ENCODE measurements at regions not wholly inside any gene's neighbourhood (a gene's known extent, or its start where the extent isn't known, plus 50 kb on each side); places are given as distances from the start of the nearest gene placed in this dataset.

DNA sequence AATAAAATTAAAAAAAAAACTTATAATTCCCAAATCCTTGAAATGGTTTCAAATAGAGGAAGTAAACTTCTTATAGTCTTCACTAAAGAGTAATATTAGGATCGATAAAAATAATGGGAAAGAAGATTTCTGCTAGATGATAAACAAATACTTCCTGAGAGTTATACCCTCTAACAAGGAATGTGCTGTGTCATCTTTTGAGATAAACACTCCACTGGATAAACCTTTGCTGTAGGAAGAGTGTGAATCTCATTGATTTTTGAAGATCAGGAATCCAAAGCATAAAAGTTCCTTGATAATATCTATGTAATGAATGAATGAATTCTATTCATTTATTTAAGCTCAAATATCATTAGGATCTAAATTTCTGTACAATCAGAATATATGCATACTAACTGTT is 161.0 kb upstream of the GBE1 start:
- no peak for DNase-seq (ENCODE audit: low read depth, low spot score)
- no peaks in the 10 kb centered on the region for H3K9me3 ChIP-seq (ENCODE audit: low read depth, low read length)
- H3K27ac ChIP-seq: peak overlapping the region; percentile 57; the same call in 1 of the 2 replicates
- H3K4me3 ChIP-seq: no peak overlapping the region
- TF ChIP-seq EZH2 (IDR thresholded peaks at IDR 0.05) (no peak), POLR2AphosphoS5 (IDR thresholded peaks at IDR 0.05; ENCODE audit: borderline replicate concordance, low read depth, low read length) (no peak), FOXP2 (optimal IDR thresholded peaks at IDR 0.05; ENCODE audit: control extremely low read depth, extremely low read length, insufficient read depth) (no peak)
- no peaks in the 10 kb centered on the region for H3K36me3 ChIP-seq (ENCODE audit: insufficient read depth, low read length)
- H3K9ac ChIP-seq (ENCODE audit: insufficient read length): no peak overlapping the region

DNA sequence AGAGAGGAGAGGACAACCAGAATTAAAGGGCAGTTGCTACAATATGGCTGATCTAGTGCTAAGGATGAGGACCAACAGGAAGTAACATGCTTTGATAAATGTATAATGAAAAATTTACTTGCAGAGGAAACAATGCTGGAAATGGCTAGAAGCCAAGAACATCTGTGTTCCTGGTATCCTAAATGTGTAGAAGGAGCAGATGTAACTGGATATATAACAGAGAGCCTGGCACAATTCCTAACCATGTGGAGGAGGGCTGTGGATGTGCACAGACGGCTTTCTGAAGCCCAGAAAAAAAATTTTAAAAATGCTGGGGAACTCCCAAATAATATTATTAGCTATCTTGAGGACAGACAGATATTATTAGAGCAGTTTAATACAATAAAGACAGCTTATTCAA is 159.4 kb upstream of the GBE1 start:
- no peaks in the 10 kb centered on the region for H3K9me3 ChIP-seq (ENCODE audit: low read depth, low read length)
- no peaks in the 10 kb centered on the region for H3K36me3 ChIP-seq (ENCODE audit: insufficient read depth, low read length)
- H3K4me3 ChIP-seq: no peak overlapping the region
- no peak for TF ChIP-seq FOXP2 (optimal IDR thresholded peaks at IDR 0.05; ENCODE audit: control extremely low read depth, extremely low read length, insufficient read depth)
- no peak for TF ChIP-seq POLR2AphosphoS5 (IDR thresholded peaks at IDR 0.05; ENCODE audit: borderline replicate concordance, low read depth, low read length)
- TF ChIP-seq EZH2 (IDR thresholded peaks at IDR 0.05): no peak
- H3K9ac ChIP-seq (ENCODE audit: insufficient read length): no peak overlapping the region
- DNase-seq (ENCODE audit: low read depth, low spot score): no peak
- H3K27ac ChIP-seq: peak overlapping the region; percentile 73

DNA sequence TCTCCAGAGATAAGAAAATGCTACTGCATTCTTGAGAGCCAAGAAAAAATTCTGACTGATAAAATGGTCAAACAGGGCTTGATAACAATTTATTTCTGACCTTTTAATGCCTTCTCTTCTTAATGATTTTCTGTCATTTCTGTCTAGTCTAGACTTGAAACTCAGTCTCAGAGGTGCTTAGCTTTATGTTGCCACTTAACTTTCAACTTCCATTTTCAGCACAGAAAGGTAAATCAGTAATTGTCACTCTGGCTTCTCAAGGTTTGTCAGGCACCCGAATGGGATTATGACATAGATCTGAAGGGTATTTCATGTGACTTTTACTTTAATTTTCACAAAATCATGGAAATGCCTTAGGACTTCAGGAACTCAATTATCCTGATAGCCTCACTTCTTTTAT is 155.4 kb upstream of the GBE1 start:
- Histone ChIP-seq H3K9ac (ENCODE audit: insufficient read length) (no peak overlapping the region), H3K36me3 (ENCODE audit: insufficient read depth, low read length) (no peaks in the 10 kb centered on the region), H3K27ac (no peak overlapping the region), H3K9me3 (ENCODE audit: low read depth, low read length) (no peaks in the 10 kb centered on the region), H3K4me3 (no peak overlapping the region)
- DNase-seq (ENCODE audit: low read depth, low spot score): no peak
- TF ChIP-seq FOXP2 (optimal IDR thresholded peaks at IDR 0.05; ENCODE audit: control extremely low read depth, extremely low read length, insufficient read depth) (no peak), EZH2 (IDR thresholded peaks at IDR 0.05) (no peak), POLR2AphosphoS5 (IDR thresholded peaks at IDR 0.05; ENCODE audit: borderline replicate concordance, low read depth, low read length) (no peak)

DNA sequence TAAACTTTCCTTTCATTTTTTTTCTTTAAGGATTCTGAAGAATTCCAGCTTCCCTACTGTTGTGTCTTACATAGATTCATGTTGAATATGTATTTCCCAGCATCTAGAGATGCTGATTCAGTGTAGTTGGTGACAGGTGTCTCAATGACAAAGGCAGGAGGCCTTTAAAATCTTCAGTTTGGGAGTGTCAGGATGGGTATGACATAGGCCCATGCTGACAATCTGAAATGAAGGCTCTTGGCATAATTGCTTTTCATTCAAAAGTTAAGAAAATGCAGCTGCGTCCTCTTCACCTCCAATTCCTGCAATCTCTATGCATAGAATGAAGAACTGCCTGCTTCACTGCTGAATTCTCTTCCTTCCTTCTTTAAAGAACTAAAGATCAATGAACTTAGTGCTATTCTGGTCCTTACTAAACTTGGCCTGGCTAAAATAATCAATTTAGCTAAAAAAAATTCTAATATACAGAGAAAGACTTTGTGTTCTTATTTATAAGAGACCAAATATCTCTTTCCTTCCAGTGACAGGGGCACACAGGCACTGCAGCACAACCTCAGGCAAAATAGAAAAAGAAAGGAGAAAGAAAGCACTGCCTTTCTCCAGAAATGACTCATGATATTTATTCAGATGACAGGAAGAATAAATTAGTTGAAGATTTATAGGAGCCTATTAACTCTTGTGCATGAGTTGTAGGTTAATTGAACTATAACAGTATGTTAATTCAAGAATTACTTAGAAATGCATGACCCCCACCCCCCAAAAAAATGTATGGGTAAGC is 152.6 kb upstream of the GBE1 start:
- Histone ChIP-seq H3K36me3 (ENCODE audit: insufficient read depth, low read length) (no peaks in the 10 kb centered on the region), H3K9ac (ENCODE audit: insufficient read length) (no peak overlapping the region), H3K27ac (peak overlapping the region; percentile 62; the same call in 1 of the 2 replicates), H3K9me3 (ENCODE audit: low read depth, low read length) (no peaks in the 10 kb centered on the region), H3K4me3 (peak overlapping the region; percentile 36)
- no peak for TF ChIP-seq FOXP2 (optimal IDR thresholded peaks at IDR 0.05; ENCODE audit: control extremely low read depth, extremely low read length, insufficient read depth)
- no peak for TF ChIP-seq POLR2AphosphoS5 (IDR thresholded peaks at IDR 0.05; ENCODE audit: borderline replicate concordance, low read depth, low read length)
- TF ChIP-seq EZH2 (IDR thresholded peaks at IDR 0.05): no peak
- DNase-seq (ENCODE audit: low read depth, low spot score): no peak

DNA sequence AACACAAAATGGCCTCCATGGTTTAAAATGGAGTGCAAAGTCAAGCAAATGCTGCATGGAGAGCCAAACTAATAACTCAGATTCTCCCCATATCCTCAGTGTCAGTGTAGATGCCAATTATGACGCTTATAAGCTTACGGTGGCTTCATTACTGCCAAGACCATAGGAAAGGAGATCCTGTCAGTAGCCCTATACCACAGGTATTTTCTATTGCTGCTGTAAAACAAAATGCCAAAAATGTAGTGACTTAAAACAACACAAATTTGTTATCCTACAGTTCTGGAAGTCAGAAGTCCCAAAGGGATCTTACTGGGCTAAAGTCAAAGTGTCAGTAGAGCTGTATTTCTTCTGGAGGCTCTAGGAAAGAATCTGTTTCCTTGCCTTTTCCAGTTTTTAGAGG is 149.8 kb upstream of the GBE1 start:
- H3K9me3 ChIP-seq (ENCODE audit: low read depth, low read length): no peaks in the 10 kb centered on the region
- DNase-seq (ENCODE audit: low read depth, low spot score): no peak
- TF ChIP-seq FOXP2 (optimal IDR thresholded peaks at IDR 0.05; ENCODE audit: control extremely low read depth, extremely low read length, insufficient read depth) (no peak), POLR2AphosphoS5 (IDR thresholded peaks at IDR 0.05; ENCODE audit: borderline replicate concordance, low read depth, low read length) (no peak), EZH2 (IDR thresholded peaks at IDR 0.05) (no peak)
- H3K36me3 ChIP-seq (ENCODE audit: insufficient read depth, low read length): no peaks in the 10 kb centered on the region
- no peak overlapping the region for H3K27ac ChIP-seq
- H3K9ac ChIP-seq (ENCODE audit: insufficient read length): no peak overlapping the region
- H3K4me3 ChIP-seq: no peak overlapping the region

DNA sequence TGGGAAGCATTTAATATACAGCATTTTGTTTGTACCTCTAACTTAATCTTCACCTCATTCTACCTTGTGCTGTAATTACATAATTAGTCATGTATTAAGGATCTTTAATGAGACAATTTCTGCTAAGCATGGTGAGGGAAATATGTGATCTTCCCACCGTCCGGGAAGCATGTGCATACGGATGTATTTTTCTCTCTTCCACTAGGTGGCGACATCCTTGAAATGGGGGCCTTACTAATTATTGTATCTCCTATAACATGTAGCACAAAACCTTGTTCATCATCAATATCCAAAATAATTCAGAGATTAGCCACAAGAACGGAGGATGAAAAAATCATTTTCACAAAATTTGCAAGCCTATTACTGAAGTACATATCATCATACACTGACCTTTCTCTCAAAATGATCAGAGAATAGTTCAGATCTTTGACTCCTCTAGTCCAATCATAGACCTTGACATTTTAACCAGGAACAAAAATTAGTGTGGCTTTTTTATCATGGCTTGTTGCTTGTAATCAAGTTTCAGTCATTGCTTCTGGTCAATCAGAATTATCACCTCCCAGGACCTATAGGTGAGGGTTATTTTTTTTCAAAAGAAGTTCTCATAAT is 148.9 kb upstream of the GBE1 start:
- TF ChIP-seq FOXP2 (optimal IDR thresholded peaks at IDR 0.05; ENCODE audit: control extremely low read depth, extremely low read length, insufficient read depth) (no peak), EZH2 (IDR thresholded peaks at IDR 0.05) (no peak), POLR2AphosphoS5 (IDR thresholded peaks at IDR 0.05; ENCODE audit: borderline replicate concordance, low read depth, low read length) (no peak)
- no peak overlapping the region for H3K27ac ChIP-seq
- H3K4me3 ChIP-seq: no peak overlapping the region
- H3K9ac ChIP-seq (ENCODE audit: insufficient read length): no peak overlapping the region
- no peak for DNase-seq (ENCODE audit: low read depth, low spot score)
- no peaks in the 10 kb centered on the region for H3K9me3 ChIP-seq (ENCODE audit: low read depth, low read length)
- H3K36me3 ChIP-seq (ENCODE audit: insufficient read depth, low read length): no peaks in the 10 kb centered on the region

DNA sequence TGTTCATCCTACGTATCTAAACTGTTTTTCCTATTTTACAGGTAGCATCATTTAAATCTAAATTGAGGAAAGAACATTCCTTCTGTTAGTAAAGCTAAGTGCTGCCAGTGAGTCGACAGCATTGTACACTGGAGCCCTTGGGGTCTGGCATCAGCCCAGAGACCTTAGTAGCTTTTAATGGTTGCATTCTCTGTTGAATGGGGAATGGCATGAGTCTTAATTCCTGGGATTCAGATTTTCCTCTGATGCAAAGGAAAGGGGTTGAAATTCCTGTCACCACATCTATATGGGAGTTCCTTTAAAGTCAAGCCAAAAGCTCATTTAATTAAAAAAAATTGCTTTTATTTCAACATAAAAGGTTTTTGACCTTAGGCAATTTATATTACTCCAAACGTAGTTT is 148.4 kb upstream of the GBE1 start:
- H3K36me3 ChIP-seq (ENCODE audit: insufficient read depth, low read length): no peaks in the 10 kb centered on the region
- H3K4me3 ChIP-seq: no peak overlapping the region
- TF ChIP-seq FOXP2 (optimal IDR thresholded peaks at IDR 0.05; ENCODE audit: control extremely low read depth, extremely low read length, insufficient read depth) (no peak), POLR2AphosphoS5 (IDR thresholded peaks at IDR 0.05; ENCODE audit: borderline replicate concordance, low read depth, low read length) (no peak)
- DNase-seq (ENCODE audit: low read depth, low spot score): no peak
- H3K9me3 ChIP-seq (ENCODE audit: low read depth, low read length): no peaks in the 10 kb centered on the region
- H3K9ac ChIP-seq (ENCODE audit: insufficient read length): no peak overlapping the region
- no peak overlapping the region for H3K27ac ChIP-seq

DNA sequence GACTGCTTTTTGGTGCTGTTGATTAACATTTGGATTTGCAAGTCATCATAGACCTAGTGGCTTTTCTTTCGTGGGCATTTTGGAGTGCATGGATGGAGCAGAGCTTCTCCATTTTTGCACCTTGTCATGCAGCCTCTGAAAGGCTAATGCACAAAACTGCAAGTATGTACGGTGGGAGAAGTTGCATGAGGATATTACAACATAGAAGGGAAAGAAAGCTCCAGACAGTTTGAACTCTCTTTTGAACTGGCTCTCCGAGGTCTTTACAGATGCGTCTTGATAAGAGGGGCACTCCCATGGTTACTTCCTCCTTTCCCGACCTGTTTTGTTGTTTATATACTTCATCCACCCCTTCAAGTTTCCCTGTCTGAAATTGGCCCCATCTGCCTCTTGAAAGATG is 147.1 kb upstream of the GBE1 start:
- no peak overlapping the region for H3K9ac ChIP-seq (ENCODE audit: insufficient read length)
- no peak overlapping the region for H3K4me3 ChIP-seq
- H3K9me3 ChIP-seq (ENCODE audit: low read depth, low read length): no peaks in the 10 kb centered on the region
- no peaks in the 10 kb centered on the region for H3K36me3 ChIP-seq (ENCODE audit: insufficient read depth, low read length)
- no peak for DNase-seq (ENCODE audit: low read depth, low spot score)
- TF ChIP-seq EZH2 (IDR thresholded peaks at IDR 0.05) (no peak), FOXP2 (optimal IDR thresholded peaks at IDR 0.05; ENCODE audit: control extremely low read depth, extremely low read length, insufficient read depth) (no peak), POLR2AphosphoS5 (IDR thresholded peaks at IDR 0.05; ENCODE audit: borderline replicate concordance, low read depth, low read length) (no peak)
- H3K27ac ChIP-seq: no peak overlapping the region

Data from SK-N-MC (cell line).